GM23338 (cell line): ENCODE measurements at regions not wholly inside any gene's neighbourhood (a gene's known extent, or its start where the extent isn't known, plus 50 kb on each side); places are given as distances from the start of the nearest gene placed in this dataset.

Experiments used
- ATAC-seq: fragments of 200-7000 bp; cut with Tn5 transposase; 3 replicates; pipeline ENCODE4 v1.9.1; 2020
- DNase-seq: peaks from one replicate; pipeline ENCODE4 v3.0.0-alpha.2; 2015; ENCODE audit warnings: low spot score
- H2AFZ ChIP-seq: fragments of 200-600 bp; sonication (generic); 2 replicates; pipeline ENCODE4 v1.8.0; 2016; ENCODE audit warnings: antibody characterized with exemption, mild to moderate bottlenecking, moderate library complexity
- H3F3A ChIP-seq: fragments of 200-600 bp; sonication (generic); replicated peaks from 2 replicates; pipeline ENCODE4 v1.8.0; 2017; ENCODE audit warnings: antibody characterized with exemption, mixed run types, low read depth
- H3K27ac ChIP-seq: fragments of 200-600 bp; sonication (generic); 2 replicates; pipeline ENCODE4 v1.6.1; 2016; ENCODE audit warnings: low read depth
- H3K27me3 ChIP-seq: fragments of 200-600 bp; sonication (generic); 2 replicates; pipeline ENCODE4 v1.8.0; 2016; ENCODE audit warnings: mild to moderate bottlenecking, mixed run types, moderate library complexity; ENCODE audit not compliant: insufficient read depth
- H3K36me3 ChIP-seq: fragments of 200-600 bp; sonication (generic); 2 replicates; pipeline ENCODE4 v1.8.0; 2016; ENCODE audit warnings: mild to moderate bottlenecking; ENCODE audit not compliant: insufficient read depth
- H3K4me1 ChIP-seq: fragments of 200-600 bp; sonication (generic); 2 replicates; pipeline ENCODE4 v1.8.0; 2016; ENCODE audit warnings: mild to moderate bottlenecking, moderate library complexity; ENCODE audit not compliant: insufficient read depth
- H3K4me2 ChIP-seq: fragments of 200-600 bp; sonication (generic); 2 replicates; pipeline ENCODE4 v1.7.1; 2017; ENCODE audit warnings: mixed run types
- H3K4me3 ChIP-seq: fragments of 200-600 bp; sonication (generic); 2 replicates; pipeline ENCODE4 v1.6.1; 2016; ENCODE audit warnings: mixed run types
- H3K79me2 ChIP-seq: fragments of 200-600 bp; sonication (generic); replicated peaks from 2 replicates; pipeline ENCODE4 v1.8.0; 2017; ENCODE audit warnings: mild to moderate bottlenecking; ENCODE audit not compliant: insufficient read depth
- H3K9me2 ChIP-seq: fragments of 200-600 bp; sonication (generic); 2 replicates; pipeline ENCODE4 v1.8.0; 2017; ENCODE audit not compliant: insufficient read depth
- H4K20me1 ChIP-seq: fragments of 200-600 bp; sonication (generic); replicated peaks from 2 replicates; pipeline ENCODE4 v1.8.0; 2017; ENCODE audit warnings: mild to moderate bottlenecking; ENCODE audit not compliant: insufficient read depth
- H3K27ac Mint-ChIP-seq: 2 replicates; pipeline ENCODE4 v1.8.0; 2020; ENCODE audit warnings: inconsistent platforms, mild to moderate bottlenecking, moderate library complexity, mixed read lengths
- H3K27me3 Mint-ChIP-seq: 3 replicates; pipeline ENCODE4 v1.8.0; 2022; ENCODE audit warnings: low read depth, mild to moderate bottlenecking, moderate library complexity, mixed read lengths, inconsistent platforms; ENCODE audit not compliant: insufficient read depth, poor library complexity
- H3K36me3 Mint-ChIP-seq: 3 replicates; pipeline ENCODE4 v1.8.0; 2021; ENCODE audit warnings: low read depth, mild to moderate bottlenecking, inconsistent platforms, moderate library complexity, mixed read lengths
- H3K4me1 Mint-ChIP-seq: 3 replicates; pipeline ENCODE4 v1.8.0; 2020; ENCODE audit warnings: mild to moderate bottlenecking, inconsistent platforms, mixed read lengths
- H3K4me3 Mint-ChIP-seq: 3 replicates; pipeline ENCODE4 v1.8.0; 2021; ENCODE audit warnings: moderate library complexity, mild to moderate bottlenecking, inconsistent platforms, mixed read lengths
- H3K9me3 Mint-ChIP-seq: 3 replicates; pipeline ENCODE4 v1.8.0; 2020; ENCODE audit warnings: moderate library complexity, mild to moderate bottlenecking, inconsistent platforms, mixed read lengths
- CREB1 ChIP-seq: fragments of 250-450 bp; sonication (Bioruptor Pico); IDR thresholded peaks from 2 replicates; pipeline ENCODE4 v1.5.0; 2020; ENCODE audit warnings: low read depth, mild to moderate bottlenecking, moderate library complexity
- EZH2 ChIP-seq: fragments of 200-600 bp; sonication (generic); IDR thresholded peaks from one replicate; pipeline ENCODE4 v1.8.0; 2017; ENCODE audit warnings: antibody characterized with exemption, mild to moderate bottlenecking, low read depth; ENCODE audit not compliant: unreplicated experiment
- EZH2phosphoT487 ChIP-seq: fragments of 200-600 bp; sonication (generic); IDR thresholded peaks from one replicate; pipeline ENCODE4 v1.8.1; 2018; ENCODE audit warnings: antibody characterized with exemption; ENCODE audit not compliant: unreplicated experiment
- NANOG ChIP-seq: IDR thresholded peaks from 2 replicates; pipeline ENCODE4 v1.6.1; 2016; ENCODE audit warnings: antibody characterized with exemption, borderline replicate concordance
- POLR2AphosphoS5 ChIP-seq: IDR thresholded peaks from 2 replicates; pipeline ENCODE4 v1.6.1; 2016; ENCODE audit warnings: antibody characterized with exemption, low read depth
- REST ChIP-seq: IDR thresholded peaks from one replicate; pipeline ENCODE4 v1.6.1; 2018; ENCODE audit warnings: antibody characterized with exemption; ENCODE audit not compliant: unreplicated experiment
- STAT1 ChIP-seq: IDR thresholded peaks from one replicate; pipeline ENCODE4 v1.6.1; 2016; ENCODE audit warnings: antibody characterized with exemption; ENCODE audit not compliant: unreplicated experiment
- ZNF331 ChIP-seq: fragments of 250-450 bp; sonication (Bioruptor Pico); IDR thresholded peaks from 2 replicates; pipeline ENCODE4 v1.5.0; 2020; ENCODE audit warnings: low read depth, mild to moderate bottlenecking, moderate library complexity
- TF ChIP-seq, protein P1 (sequence below), 2 experiments: fragments of 200-600 bp in 1 of 2; sonication (generic) in 1 of 2; conservative IDR thresholded peaks; 2 replicates each; pipeline versions ENCODE4 v1.5.1 to v1.6.1; 2016 to 2017; ENCODE audit warnings: antibody characterized with exemption in 2 of 2, low read depth in 2 of 2, mild to moderate bottlenecking in 2 of 2, moderate library complexity in 1 of 2
- TF ChIP-seq, protein P2 (sequence below): fragments of 250-450 bp; sonication (Bioruptor Pico); IDR thresholded peaks from 2 replicates; pipeline ENCODE4 v1.5.0; 2020; ENCODE audit warnings: mild to moderate bottlenecking, moderate library complexity
- TF ChIP-seq, protein P3 (sequence below): IDR thresholded peaks from 2 replicates; pipeline ENCODE4 v1.6.1; 2016; ENCODE audit warnings: antibody characterized with exemption

- Mint-ChIP-seq H3K4me3 (no peak overlapping the region), H3K27ac (no peak overlapping the region), H3K27me3 (no peaks in the 10 kb centered on the region), H3K9me3 (peaks cover 5% of the 10 kb centered on the region), H3K4me1 (peaks cover 4% of the 10 kb centered on the region; the same call in 2 of the 3 replicates), H3K36me3 (peaks cover 5% of the 10 kb centered on the region; the same call in 2 of the 3 replicates)
- Histone ChIP-seq H3K27ac (no peak overlapping the region), H2AFZ (no peak overlapping the region), H3F3A (no peaks in the 10 kb centered on the region), H4K20me1 (no peaks in the 10 kb centered on the region), H3K79me2 (no peaks in the 10 kb centered on the region), H3K4me2 (no peak overlapping the region), H3K9me2 (no peaks in the 10 kb centered on the region), H3K36me3 (no peaks in the 10 kb centered on the region), H3K4me1 (no peaks in the 10 kb centered on the region), H3K27me3 (no peaks in the 10 kb centered on the region), H3K4me3 (no peak overlapping the region)
- DNase-seq (no peak), ATAC-seq (no peak)
- TF ChIP-seq EZH2phosphoT487 = no peak
- TF ChIP-seq STAT1 = no peak
- TF ChIP-seq REST = no peak
- TF ChIP-seq EZH2 = no peak
- TF ChIP-seq CREB1 (CRISPR knock-in tag) = no peak
- no peak for TF ChIP-seq NANOG
- TF ChIP-seq, protein P1, sequence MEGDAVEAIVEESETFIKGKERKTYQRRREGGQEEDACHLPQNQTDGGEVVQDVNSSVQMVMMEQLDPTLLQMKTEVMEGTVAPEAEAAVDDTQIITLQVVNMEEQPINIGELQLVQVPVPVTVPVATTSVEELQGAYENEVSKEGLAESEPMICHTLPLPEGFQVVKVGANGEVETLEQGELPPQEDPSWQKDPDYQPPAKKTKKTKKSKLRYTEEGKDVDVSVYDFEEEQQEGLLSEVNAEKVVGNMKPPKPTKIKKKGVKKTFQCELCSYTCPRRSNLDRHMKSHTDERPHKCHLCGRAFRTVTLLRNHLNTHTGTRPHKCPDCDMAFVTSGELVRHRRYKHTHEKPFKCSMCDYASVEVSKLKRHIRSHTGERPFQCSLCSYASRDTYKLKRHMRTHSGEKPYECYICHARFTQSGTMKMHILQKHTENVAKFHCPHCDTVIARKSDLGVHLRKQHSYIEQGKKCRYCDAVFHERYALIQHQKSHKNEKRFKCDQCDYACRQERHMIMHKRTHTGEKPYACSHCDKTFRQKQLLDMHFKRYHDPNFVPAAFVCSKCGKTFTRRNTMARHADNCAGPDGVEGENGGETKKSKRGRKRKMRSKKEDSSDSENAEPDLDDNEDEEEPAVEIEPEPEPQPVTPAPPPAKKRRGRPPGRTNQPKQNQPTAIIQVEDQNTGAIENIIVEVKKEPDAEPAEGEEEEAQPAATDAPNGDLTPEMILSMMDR (conservative IDR thresholded peaks at IDR 0.05; ENCODE audit: low read depth in 2 of 2) = no peak
- no peak for TF ChIP-seq POLR2AphosphoS5
- no peak for TF ChIP-seq ZNF331 (CRISPR knock-in tag)
- TF ChIP-seq, protein P2, sequence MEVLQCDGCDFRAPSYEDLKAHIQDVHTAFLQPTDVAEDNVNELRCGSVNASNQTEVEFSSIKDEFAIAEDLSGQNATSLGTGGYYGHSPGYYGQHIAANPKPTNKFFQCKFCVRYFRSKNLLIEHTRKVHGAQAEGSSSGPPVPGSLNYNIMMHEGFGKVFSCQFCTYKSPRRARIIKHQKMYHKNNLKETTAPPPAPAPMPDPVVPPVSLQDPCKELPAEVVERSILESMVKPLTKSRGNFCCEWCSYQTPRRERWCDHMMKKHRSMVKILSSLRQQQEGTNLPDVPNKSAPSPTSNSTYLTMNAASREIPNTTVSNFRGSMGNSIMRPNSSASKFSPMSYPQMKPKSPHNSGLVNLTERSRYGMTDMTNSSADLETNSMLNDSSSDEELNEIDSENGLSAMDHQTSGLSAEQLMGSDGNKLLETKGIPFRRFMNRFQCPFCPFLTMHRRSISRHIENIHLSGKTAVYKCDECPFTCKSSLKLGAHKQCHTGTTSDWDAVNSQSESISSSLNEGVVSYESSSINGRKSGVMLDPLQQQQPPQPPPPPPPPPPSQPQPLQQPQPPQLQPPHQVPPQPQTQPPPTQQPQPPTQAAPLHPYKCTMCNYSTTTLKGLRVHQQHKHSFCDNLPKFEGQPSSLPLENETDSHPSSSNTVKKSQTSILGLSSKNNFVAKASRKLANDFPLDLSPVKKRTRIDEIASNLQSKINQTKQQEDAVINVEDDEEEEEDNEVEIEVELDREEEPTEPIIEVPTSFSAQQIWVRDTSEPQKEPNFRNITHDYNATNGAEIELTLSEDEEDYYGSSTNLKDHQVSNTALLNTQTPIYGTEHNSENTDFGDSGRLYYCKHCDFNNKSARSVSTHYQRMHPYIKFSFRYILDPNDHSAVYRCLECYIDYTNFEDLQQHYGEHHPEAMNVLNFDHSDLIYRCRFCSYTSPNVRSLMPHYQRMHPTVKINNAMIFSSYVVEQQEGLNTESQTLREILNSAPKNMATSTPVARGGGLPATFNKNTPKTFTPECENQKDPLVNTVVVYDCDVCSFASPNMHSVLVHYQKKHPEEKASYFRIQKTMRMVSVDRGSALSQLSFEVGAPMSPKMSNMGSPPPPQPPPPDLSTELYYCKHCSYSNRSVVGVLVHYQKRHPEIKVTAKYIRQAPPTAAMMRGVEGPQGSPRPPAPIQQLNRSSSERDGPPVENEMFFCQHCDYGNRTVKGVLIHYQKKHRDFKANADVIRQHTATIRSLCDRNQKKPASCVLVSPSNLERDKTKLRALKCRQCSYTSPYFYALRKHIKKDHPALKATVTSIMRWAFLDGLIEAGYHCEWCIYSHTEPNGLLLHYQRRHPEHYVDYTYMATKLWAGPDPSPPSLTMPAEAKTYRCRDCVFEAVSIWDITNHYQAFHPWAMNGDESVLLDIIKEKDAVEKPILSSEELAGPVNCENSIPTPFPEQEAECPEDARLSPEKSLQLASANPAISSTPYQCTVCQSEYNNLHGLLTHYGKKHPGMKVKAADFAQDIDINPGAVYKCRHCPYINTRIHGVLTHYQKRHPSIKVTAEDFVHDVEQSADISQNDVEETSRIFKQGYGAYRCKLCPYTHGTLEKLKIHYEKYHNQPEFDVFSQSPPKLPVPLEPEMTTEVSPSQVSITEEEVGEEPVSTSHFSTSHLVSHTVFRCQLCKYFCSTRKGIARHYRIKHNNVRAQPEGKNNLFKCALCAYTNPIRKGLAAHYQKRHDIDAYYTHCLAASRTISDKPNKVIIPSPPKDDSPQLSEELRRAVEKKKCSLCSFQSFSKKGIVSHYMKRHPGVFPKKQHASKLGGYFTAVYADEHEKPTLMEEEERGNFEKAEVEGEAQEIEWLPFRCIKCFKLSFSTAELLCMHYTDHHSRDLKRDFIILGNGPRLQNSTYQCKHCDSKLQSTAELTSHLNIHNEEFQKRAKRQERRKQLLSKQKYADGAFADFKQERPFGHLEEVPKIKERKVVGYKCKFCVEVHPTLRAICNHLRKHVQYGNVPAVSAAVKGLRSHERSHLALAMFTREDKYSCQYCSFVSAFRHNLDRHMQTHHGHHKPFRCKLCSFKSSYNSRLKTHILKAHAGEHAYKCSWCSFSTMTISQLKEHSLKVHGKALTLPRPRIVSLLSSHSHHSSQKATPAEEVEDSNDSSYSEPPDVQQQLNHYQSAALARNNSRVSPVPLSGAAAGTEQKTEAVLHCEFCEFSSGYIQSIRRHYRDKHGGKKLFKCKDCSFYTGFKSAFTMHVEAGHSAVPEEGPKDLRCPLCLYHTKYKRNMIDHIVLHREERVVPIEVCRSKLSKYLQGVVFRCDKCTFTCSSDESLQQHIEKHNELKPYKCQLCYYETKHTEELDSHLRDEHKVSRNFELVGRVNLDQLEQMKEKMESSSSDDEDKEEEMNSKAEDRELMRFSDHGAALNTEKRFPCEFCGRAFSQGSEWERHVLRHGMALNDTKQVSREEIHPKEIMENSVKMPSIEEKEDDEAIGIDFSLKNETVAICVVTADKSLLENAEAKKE (CRISPR knock-in tag) = no peak
- TF ChIP-seq, protein P3, sequence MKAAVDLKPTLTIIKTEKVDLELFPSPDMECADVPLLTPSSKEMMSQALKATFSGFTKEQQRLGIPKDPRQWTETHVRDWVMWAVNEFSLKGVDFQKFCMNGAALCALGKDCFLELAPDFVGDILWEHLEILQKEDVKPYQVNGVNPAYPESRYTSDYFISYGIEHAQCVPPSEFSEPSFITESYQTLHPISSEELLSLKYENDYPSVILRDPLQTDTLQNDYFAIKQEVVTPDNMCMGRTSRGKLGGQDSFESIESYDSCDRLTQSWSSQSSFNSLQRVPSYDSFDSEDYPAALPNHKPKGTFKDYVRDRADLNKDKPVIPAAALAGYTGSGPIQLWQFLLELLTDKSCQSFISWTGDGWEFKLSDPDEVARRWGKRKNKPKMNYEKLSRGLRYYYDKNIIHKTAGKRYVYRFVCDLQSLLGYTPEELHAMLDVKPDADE = no peak
These were observed 334.2 kb downstream of the ATXN7L3B start for GRCh38 chr12:74871817-74872216.
